ENCODE measurements at regions not wholly inside any gene's neighbourhood (a gene's known extent, or its start where the extent isn't known, plus 50 kb on each side); places are given as distances from the start of the nearest gene placed in this dataset.

- DNase-seq (ENCODE audit: low read depth): no peak
Observed at GRCh38 chr5:30050056-30050815, 1143.2 kb upstream of the CDH6 start.

- DNase-seq (ENCODE audit: low read depth): no peak
Observed at GRCh38 chr5:30042677-30043076, 1150.8 kb upstream of the CDH6 start.

GRCh38 chr5:30041831-30042385 is 1151.6 kb upstream of the CDH6 start:
- DNase-seq (ENCODE audit: low read depth): no peak

GRCh38 chr5:30041291-30041690 is 1152.2 kb upstream of the CDH6 start:
- no peak for DNase-seq (ENCODE audit: low read depth)

GRCh38 chr5:30040488-30041118 is 1152.9 kb upstream of the CDH6 start:
- peak; percentile 52 for DNase-seq (ENCODE audit: low read depth)

- no peak for DNase-seq (ENCODE audit: low read depth)
Observed at GRCh38 chr5:30039379-30039778, 1154.1 kb upstream of the CDH6 start.

GRCh38 chr5:30034870-30035269 is 1158.6 kb upstream of the CDH6 start:
- DNase-seq (ENCODE audit: low read depth): no peak

- no peak for DNase-seq (ENCODE audit: low read depth)
Observed at GRCh38 chr5:30030101-30030500, 1163.4 kb upstream of the CDH6 start.

- no peak for DNase-seq (ENCODE audit: low read depth)
Observed at GRCh38 chr5:30001826-30002225, 1191.7 kb upstream of the CDH6 start.

- no peak for DNase-seq (ENCODE audit: low read depth)
Observed at GRCh38 chr5:30000231-30000630, 1193.3 kb upstream of the CDH6 start.

GRCh38 chr5:29995154-29995553 is 1198.3 kb upstream of the CDH6 start:
- DNase-seq (ENCODE audit: low read depth): no peak

- DNase-seq (ENCODE audit: low read depth): no peak
Observed at GRCh38 chr5:29994519-29994918, 1199.0 kb upstream of the CDH6 start.

GRCh38 chr5:29993286-29993685 is 1200.2 kb upstream of the CDH6 start:
- DNase-seq (ENCODE audit: low read depth): no peak

- no peak for DNase-seq (ENCODE audit: low read depth)
Observed at GRCh38 chr5:29992248-29992647, 1201.2 kb upstream of the CDH6 start.

- DNase-seq (ENCODE audit: low read depth): no peak
Observed at GRCh38 chr5:29990681-29991080, 1202.8 kb upstream of the CDH6 start.

GRCh38 chr5:29984156-29984540 is 1209.3 kb upstream of the CDH6 start:
- DNase-seq (ENCODE audit: low read depth): no peak

GRCh38 chr5:29983528-29984155 is 1209.8 kb upstream of the CDH6 start:
- DNase-seq (ENCODE audit: low read depth): no peak

GRCh38 chr5:29982457-29982856 is 1211.0 kb upstream of the CDH6 start:
- no peak for DNase-seq (ENCODE audit: low read depth)

GRCh38 chr5:29972597-29972996 is 1220.9 kb upstream of the CDH6 start:
- no peak for DNase-seq (ENCODE audit: low read depth)

- DNase-seq (ENCODE audit: low read depth): no peak
Observed at GRCh38 chr5:29963956-29964355, 1229.5 kb upstream of the CDH6 start.

- DNase-seq (ENCODE audit: low read depth): no peak
Observed at GRCh38 chr5:29960323-29960722, 1233.2 kb upstream of the CDH6 start.

- no peak for DNase-seq (ENCODE audit: low read depth)
Observed at GRCh38 chr5:29950416-29951145, 1242.9 kb upstream of the CDH6 start.
